IMR-90 (cell line): ENCODE measurements at regions not wholly inside any gene's neighbourhood (a gene's known extent, or its start where the extent isn't known, plus 50 kb on each side); places are given as distances from the start of the nearest gene placed in this dataset.

Experiments
- ATAC-seq: fragments of 200-7000 bp; cut with Tn5 transposase; 2 replicates; pipeline ENCODE4 v1.9.1; 2020; ENCODE audit warnings: low read depth, mild to moderate bottlenecking, moderate library complexity
- BruUV-seq: library from RNA; stranded (reverse); fragments of 400-500 nt; replicated peaks from 2 replicates; lab custom pipeline; 2021; lab: Mats Ljungman, UMichigan
- CTCF ChIA-PET: fragments of 300-600 bp; formaldehyde crosslinking; extraction: SDS; loops from one replicate; lab custom pipeline; 2021; ENCODE audit warnings: antibody characterized with exemption; lab: Yijun Ruan, JAX
- POLR2A ChIA-PET: fragments of 300-600 bp; sonication (Branson Sonifier 250); formaldehyde crosslinking; loops from one replicate; lab custom pipeline; 2022; ENCODE audit warnings: antibody characterized with exemption; ENCODE audit not compliant: unreplicated experiment; lab: Charles Lee
- DNase-seq: peaks from one replicate; pipeline ENCODE4 v3.0.0; 2013
- H2AFZ ChIP-seq: replicated peaks from 2 replicates; pipeline ENCODE3; 2013; ENCODE audit warnings: low read length, mild to moderate bottlenecking; ENCODE audit not compliant: poor library complexity
- H2AK5ac ChIP-seq: 2 replicates; pipeline ENCODE4 v1.6.1; 2013; ENCODE audit warnings: low read depth, low read length, inconsistent platforms
- H2AK9ac ChIP-seq: replicated peaks from 2 replicates; pipeline ENCODE3; 2013; ENCODE audit warnings: mild to moderate bottlenecking, low read depth, low read length, moderate library complexity; ENCODE audit not compliant: poor library complexity
- H2BK120ac ChIP-seq: 2 replicates; pipeline ENCODE4 v1.6.1; 2013; ENCODE audit warnings: low read depth, low read length, inconsistent platforms
- H2BK15ac ChIP-seq: 3 replicates; pipeline ENCODE4 v1.6.1; 2013; ENCODE audit warnings: low read depth, low read length, inconsistent platforms
- H2BK20ac ChIP-seq: 2 replicates; pipeline ENCODE4 v1.6.1; 2013; ENCODE audit warnings: low read depth, mild to moderate bottlenecking, inconsistent platforms, low read length, moderate library complexity
- H2BK5ac ChIP-seq: 2 replicates; pipeline ENCODE4 v1.6.1; 2013; ENCODE audit warnings: mild to moderate bottlenecking, low read depth, low read length, inconsistent platforms; ENCODE audit not compliant: poor library complexity, severe bottlenecking
- H3K14ac ChIP-seq: replicated peaks from 2 replicates; pipeline ENCODE4 v1.6.1; 2013; ENCODE audit warnings: low read depth, low read length, inconsistent platforms
- H3K18ac ChIP-seq: 2 replicates; pipeline ENCODE4 v1.6.1; 2013; ENCODE audit warnings: low read depth, low read length, control low read depth
- H3K23ac ChIP-seq: 2 replicates; pipeline ENCODE4 v1.6.1; 2013; ENCODE audit warnings: low read depth, low read length, inconsistent platforms
- H3K27ac ChIP-seq: 2 replicates; pipeline ENCODE4 v1.5.1; 2013; ENCODE audit warnings: mild to moderate bottlenecking, control low read depth, low read length; ENCODE audit not compliant: insufficient read depth
- H3K27me3 ChIP-seq: 2 replicates; pipeline ENCODE4 v1.6.1; 2013; ENCODE audit warnings: low read length; ENCODE audit not compliant: control insufficient read depth, insufficient read depth
- H3K36me3 ChIP-seq: 2 replicates; pipeline ENCODE4 v1.6.1; 2013; ENCODE audit warnings: low read length, mixed read lengths; ENCODE audit not compliant: control insufficient read depth, insufficient read depth
- H3K4ac ChIP-seq: 2 replicates; pipeline ENCODE4 v1.6.1; 2013; ENCODE audit warnings: low read depth, low read length, inconsistent platforms
- H3K4me1 ChIP-seq: 2 replicates; pipeline ENCODE4 v1.6.1; 2013; ENCODE audit warnings: low read length, mixed read lengths; ENCODE audit not compliant: control insufficient read depth, insufficient read depth
- H3K4me2 ChIP-seq: 2 replicates; pipeline ENCODE4 v1.6.1; 2013; ENCODE audit warnings: low read depth, mild to moderate bottlenecking, control low read depth, low read length, moderate library complexity
- H3K4me3 ChIP-seq: 2 replicates; pipeline ENCODE4 v1.5.1; 2013; ENCODE audit warnings: low read depth, mild to moderate bottlenecking, control low read depth, low read length, moderate library complexity; ENCODE audit not compliant: insufficient read depth
- H3K56ac ChIP-seq: 2 replicates; pipeline ENCODE4 v1.6.1; 2013; ENCODE audit warnings: low read length, inconsistent platforms; ENCODE audit not compliant: insufficient read depth; ENCODE audit errors: extremely low read depth
- H3K79me1 ChIP-seq, 2 experiments: 2 replicates each; pipeline ENCODE4 v1.6.1; 2013; ENCODE audit warnings: low read length in 2 of 2, inconsistent platforms in 1 of 2, low read depth in 1 of 2
- H3K9ac ChIP-seq: 2 replicates; pipeline ENCODE4 v1.6.1; 2013; ENCODE audit warnings: low read depth, low read length, control low read depth
- H3K9me1 ChIP-seq: 2 replicates; pipeline ENCODE4 v1.6.1; 2013; ENCODE audit warnings: low read length, inconsistent platforms; ENCODE audit not compliant: insufficient read depth
- H3K9me3 ChIP-seq: 2 replicates; pipeline ENCODE4 v1.6.1; 2013; ENCODE audit warnings: low read length; ENCODE audit not compliant: control insufficient read depth, insufficient read depth
- H4K20me1 ChIP-seq: 2 replicates; pipeline ENCODE4 v1.6.1; 2013; ENCODE audit warnings: low read length, inconsistent platforms; ENCODE audit not compliant: insufficient read depth
- H4K5ac ChIP-seq: 2 replicates; pipeline ENCODE4 v1.6.1; 2013; ENCODE audit warnings: mild to moderate bottlenecking, low read depth, low read length, control low read depth
- H4K8ac ChIP-seq, 2 experiments: 2 replicates each; pipeline ENCODE4 v1.6.1; 2013; ENCODE audit warnings: low read depth in 2 of 2, low read length in 2 of 2, control low read depth in 1 of 2, inconsistent platforms in 1 of 2
- H4K91ac ChIP-seq: 2 replicates; pipeline ENCODE4 v1.6.1; 2013; ENCODE audit warnings: low read depth, low read length, inconsistent platforms; ENCODE audit not compliant: insufficient read depth
- BHLHE40 ChIP-seq: fragments of 150-350 bp; IDR thresholded peaks from 2 replicates; pipeline ENCODE4 v1.6.1; 2016; ENCODE audit warnings: mild to moderate bottlenecking, low read depth, low read length
- CEBPB ChIP-seq: IDR thresholded peaks from 2 replicates; pipeline ENCODE4 v1.6.1; 2012; ENCODE audit warnings: low read depth, low read length, improper control_type of control experiment
- FOS ChIP-seq: fragments of 150-350 bp; IDR thresholded peaks from 2 replicates; pipeline ENCODE4 v1.6.1; 2016; ENCODE audit warnings: low read depth, low read length
- MAFK ChIP-seq: IDR thresholded peaks from 2 replicates; pipeline ENCODE4 v1.6.1; 2012; ENCODE audit warnings: low read depth, low read length, improper control_type of control experiment
- MAZ ChIP-seq: IDR thresholded peaks from 2 replicates; pipeline ENCODE4 v1.6.1; 2012; ENCODE audit warnings: low read depth, mild to moderate bottlenecking, low read length, improper control_type of control experiment, moderate library complexity, borderline replicate concordance
- RAD21 ChIP-seq: IDR thresholded peaks from 2 replicates; pipeline ENCODE4 v1.6.1; 2012; ENCODE audit warnings: low read length, improper control_type of control experiment
- RCOR1 ChIP-seq: IDR thresholded peaks from 2 replicates; pipeline ENCODE4 v1.6.1; 2012; ENCODE audit warnings: mild to moderate bottlenecking, low read length, improper control_type of control experiment; ENCODE audit not compliant: insufficient replicate concordance
- SMC3 ChIP-seq: fragments of 150-350 bp; IDR thresholded peaks from 2 replicates; pipeline ENCODE4 v1.6.1; 2016; ENCODE audit warnings: low read depth, mild to moderate bottlenecking, antibody characterized with exemption, low read length, moderate library complexity
- WGBS, 2 experiments: methylation state at CpG; one replicate each; pipeline versions ENCODE4 v1.1.5 to v1.1.7; 2013; ENCODE audit warnings: missing lambda C conversion rate in 2 of 2; ENCODE audit not compliant: insufficient read length in 1 of 2; ENCODE audit errors: extremely low coverage in 2 of 2; 5-methylcytosine and 5-hydroxymethylcytosine counted together
- dilution Hi-C: fragments of 300-500 bp; cut with HindIII; formaldehyde crosslinking; loops from one replicate; pipeline ENCODE4 v1.14.3; 2018; ENCODE audit warnings: low sequenced_read_pairs; ENCODE audit not compliant: unreplicated experiment
- in situ Hi-C: fragments of 300-500 bp; cut with MboI; formaldehyde crosslinking; loops from 3 replicates; pipeline ENCODE4 v1.14.3; 2019; ENCODE audit warnings: low sequenced_read_pairs, inconsistent platforms, mixed read lengths
- intact Hi-C: fragments of 100-400 bp; cut with micrococcal nuclease; formaldehyde crosslinking; loops from 2 replicates; pipeline ENCODE4 v1.10.0; 2022
- TF ChIP-seq, protein P1 (sequence below): fragments of 150-350 bp; IDR thresholded peaks from 2 replicates; pipeline ENCODE4 v1.6.1; 2016; ENCODE audit warnings: low read depth, mild to moderate bottlenecking, low read length, moderate library complexity, borderline replicate concordance

DNA sequence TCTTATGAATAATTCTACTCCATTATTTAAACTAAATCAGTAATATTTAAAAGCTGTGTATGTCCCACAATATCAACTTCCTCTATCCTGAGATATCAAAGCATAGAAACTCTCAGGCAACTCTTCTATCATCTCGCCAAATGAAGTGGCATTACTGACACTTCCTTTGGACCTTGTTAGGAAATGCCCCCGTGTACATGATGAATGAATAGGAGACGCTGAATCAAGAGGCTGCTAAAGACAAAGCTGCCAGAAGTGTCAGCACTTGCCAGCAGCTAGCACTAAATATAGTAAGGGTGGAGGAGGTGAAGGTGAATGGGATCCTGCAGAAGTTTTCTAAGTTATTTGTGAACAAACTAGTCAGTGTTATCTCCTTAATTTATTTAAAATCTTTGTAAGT, 99.5 kb upstream of the BLTP1 start:
- Histone ChIP-seq H4K5ac (no peak overlapping the region), H4K91ac (no peak overlapping the region), H3K27ac (no peak overlapping the region), H3K14ac (no peak overlapping the region), H3K79me1 (no peaks in the 10 kb centered on the region), H3K56ac (no peak overlapping the region), H2BK120ac (no peak overlapping the region), H3K9ac (no peak overlapping the region), H3K36me3 (no peaks in the 10 kb centered on the region), H3K4ac (no peak overlapping the region), H3K4me2 (no peak overlapping the region), H3K4me1 (peaks cover 1% of the 10 kb centered on the region; the same call in 1 of the 2 replicates), H3K4me3 (no peak overlapping the region), H2AFZ (no peak overlapping the region), H2AK9ac (no peak overlapping the region), H3K27me3 (no peaks in the 10 kb centered on the region), H3K18ac (no peak overlapping the region), H3K9me3 (no peaks in the 10 kb centered on the region), H2AK5ac (no peak overlapping the region), H3K9me1 (no peaks in the 10 kb centered on the region; the same call in 1 of the 2 replicates), H3K23ac (no peak overlapping the region), H2BK5ac (no peak overlapping the region), H2BK15ac (no peak overlapping the region), H4K8ac (no peak overlapping the region), H2BK20ac (no peak overlapping the region), H4K20me1 (no peaks in the 10 kb centered on the region)
- intact Hi-C loops = no loop called here
- no peak for DNase-seq
- in situ Hi-C loops = no loop called here
- BruUV-seq = no TSS peak
- ChIA-PET CTCF (no interaction called here), POLR2A (no interaction called here)
- ATAC-seq = no peak
- no CpG with 5 or more reads among the region's 3 CpGs for WGBS, 2 experiments
- dilution Hi-C loops = no loop called here
- TF ChIP-seq RCOR1 (no peak), FOS (no peak), RAD21 (no peak), MAZ (no peak), SMC3 (no peak), CEBPB (no peak), MAFK (no peak), BHLHE40 (no peak)
- TF ChIP-seq, protein P1, sequence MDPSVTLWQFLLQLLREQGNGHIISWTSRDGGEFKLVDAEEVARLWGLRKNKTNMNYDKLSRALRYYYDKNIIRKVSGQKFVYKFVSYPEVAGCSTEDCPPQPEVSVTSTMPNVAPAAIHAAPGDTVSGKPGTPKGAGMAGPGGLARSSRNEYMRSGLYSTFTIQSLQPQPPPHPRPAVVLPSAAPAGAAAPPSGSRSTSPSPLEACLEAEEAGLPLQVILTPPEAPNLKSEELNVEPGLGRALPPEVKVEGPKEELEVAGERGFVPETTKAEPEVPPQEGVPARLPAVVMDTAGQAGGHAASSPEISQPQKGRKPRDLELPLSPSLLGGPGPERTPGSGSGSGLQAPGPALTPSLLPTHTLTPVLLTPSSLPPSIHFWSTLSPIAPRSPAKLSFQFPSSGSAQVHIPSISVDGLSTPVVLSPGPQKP = no peak
